Suprapubic skin (tissue), 4 donors: ENCODE measurements at regions not wholly inside any gene's neighbourhood (a gene's known extent, or its start where the extent isn't known, plus 50 kb on each side); places are given as distances from the start of the nearest gene placed in this dataset.
"Not testable (repeated sequence)": the region's sequence is repeated elsewhere in the genome, so short reads cannot be mapped to it uniquely, and the experiment has no call there.

ENCODE experiments used
- DNase-seq, 2 donors: peaks; one replicate each; pipeline ENCODE4 v3.0.0-alpha.2; 2019; ENCODE audit warnings: low spot score in 2 of 2
- H3K27ac ChIP-seq: fragments of 200-600 bp; sonication (generic); one replicate; pipeline ENCODE4 v1.5.1; 2019
- H3K27me3 ChIP-seq: fragments of 200-600 bp; sonication (generic); one replicate; pipeline ENCODE4 v1.5.1; 2019
- H3K36me3 ChIP-seq: fragments of 200-600 bp; sonication (generic); one replicate; pipeline ENCODE4 v1.5.1; 2019
- H3K4me1 ChIP-seq: fragments of 200-600 bp; sonication (generic); one replicate; pipeline ENCODE4 v1.5.1; 2019
- H3K4me3 ChIP-seq: fragments of 200-600 bp; sonication (generic); one replicate; pipeline ENCODE4 v1.5.1; 2019; ENCODE audit warnings: mild to moderate bottlenecking
- H3K9me3 ChIP-seq: fragments of 200-600 bp; sonication (generic); one replicate; pipeline ENCODE4 v1.5.1; 2019
- WGBS: methylation state at CpG from one replicate; pipeline ENCODE4 v1.1.5; 2018; 5-methylcytosine and 5-hydroxymethylcytosine counted together

GRCh38 chr21:9024006-9024767 is 1497.2 kb upstream of the TPTE start:
- not testable (repeated sequence) for H3K9me3 ChIP-seq, H3K27me3 ChIP-seq, H3K4me1 ChIP-seq, H3K4me3 ChIP-seq, H3K36me3 ChIP-seq, H3K27ac ChIP-seq, DNase-seq
- WGBS: 52% methylated on average over 4 of the region's 4 CpGs

GRCh38 chr21:9026729-9027416 is 1494.5 kb upstream of the TPTE start:
- not testable (repeated sequence) for H3K27me3 ChIP-seq, H3K36me3 ChIP-seq, H3K27ac ChIP-seq, H3K4me3 ChIP-seq, H3K9me3 ChIP-seq, DNase-seq, H3K4me1 ChIP-seq
- WGBS: 50% methylated on average over 1 of the region's 2 CpGs

GRCh38 chr21:9027417-9027800 is 1494.0 kb upstream of the TPTE start:
- not testable (repeated sequence) for H3K36me3 ChIP-seq, H3K4me3 ChIP-seq, H3K27ac ChIP-seq, H3K27me3 ChIP-seq, H3K4me1 ChIP-seq, H3K9me3 ChIP-seq
- 100% methylated on average over 1 of the region's 2 CpGs for WGBS
- DNase-seq: peak in 1 of 2 donors; percentile 81

GRCh38 chr21:9028624-9029431 is 1492.6 kb upstream of the TPTE start:
- WGBS: 83% methylated on average over 5 of the region's 8 CpGs
- not testable (repeated sequence) for H3K27ac ChIP-seq, H3K27me3 ChIP-seq, H3K4me1 ChIP-seq, H3K4me3 ChIP-seq, H3K36me3 ChIP-seq, H3K9me3 ChIP-seq
- DNase-seq: peak in 1 of 2 donors; percentile 85

GRCh38 chr21:9030141-9030665 is 1491.2 kb upstream of the TPTE start:
- H3K27ac ChIP-seq, H3K27me3 ChIP-seq, H3K4me3 ChIP-seq, H3K9me3 ChIP-seq, H3K36me3 ChIP-seq, H3K4me1 ChIP-seq, DNase-seq: not testable (repeated sequence)
- WGBS: no CpG with 5 or more reads among the region's 2 CpGs

GRCh38 chr21:9031482-9032374 is 1489.7 kb upstream of the TPTE start:
- not testable (repeated sequence) for H3K4me3 ChIP-seq, H3K27ac ChIP-seq, H3K9me3 ChIP-seq, H3K36me3 ChIP-seq, H3K27me3 ChIP-seq, H3K4me1 ChIP-seq
- WGBS: 63% methylated on average over 3 of the region's 5 CpGs
- DNase-seq: peak in 1 of 2 donors; percentile 25

- not testable (repeated sequence) for H3K27ac ChIP-seq, H3K36me3 ChIP-seq, H3K4me3 ChIP-seq, H3K4me1 ChIP-seq, H3K27me3 ChIP-seq, DNase-seq, H3K9me3 ChIP-seq
- WGBS: no CpG with 5 or more reads among the region's 2 CpGs
These were observed 1488.8 kb upstream of the TPTE start for GRCh38 chr21:9032547-9032946.

- WGBS: 58% methylated on average over 7 of the region's 8 CpGs
- DNase-seq: peak; percentile 56 to 87
- H3K4me1 ChIP-seq, H3K4me3 ChIP-seq, H3K27me3 ChIP-seq, H3K27ac ChIP-seq, H3K9me3 ChIP-seq, H3K36me3 ChIP-seq: not testable (repeated sequence)
These were observed 1488.1 kb upstream of the TPTE start for GRCh38 chr21:9033295-9033694.

- DNase-seq: peak in 1 of 2 donors; percentile 56
- not testable (repeated sequence) for H3K9me3 ChIP-seq, H3K27me3 ChIP-seq, H3K36me3 ChIP-seq, H3K4me1 ChIP-seq, H3K4me3 ChIP-seq, H3K27ac ChIP-seq
- WGBS: 48% methylated on average over 2 of the region's 8 CpGs
These were observed 1486.7 kb upstream of the TPTE start for GRCh38 chr21:9034491-9035200.

- H3K4me1 ChIP-seq, H3K27ac ChIP-seq, H3K9me3 ChIP-seq, H3K36me3 ChIP-seq, H3K4me3 ChIP-seq, H3K27me3 ChIP-seq: not testable (repeated sequence)
- no CpG with 5 or more reads among the region's 1 CpG for WGBS
- peak; percentile 40 to 55 for DNase-seq
These were observed 1486.2 kb upstream of the TPTE start for GRCh38 chr21:9035225-9035624.

- H3K36me3 ChIP-seq, H3K4me1 ChIP-seq, H3K27me3 ChIP-seq, H3K27ac ChIP-seq, H3K9me3 ChIP-seq, H3K4me3 ChIP-seq: not testable (repeated sequence)
- WGBS: no CpG with 5 or more reads among the region's 2 CpGs
- peak; percentile 55 to 75 for DNase-seq
These were observed 1485.4 kb upstream of the TPTE start for GRCh38 chr21:9035970-9036369.

GRCh38 chr21:9036966-9037587 is 1484.3 kb upstream of the TPTE start:
- H3K27ac ChIP-seq: not testable (repeated sequence)
- no CpG with 5 or more reads among the region's 4 CpGs for WGBS

More at GRCh38 chr21:9036966-9037587, 1484.3 kb upstream of the TPTE start:
- not testable (repeated sequence) for H3K36me3 ChIP-seq, H3K4me1 ChIP-seq, H3K27me3 ChIP-seq, H3K4me3 ChIP-seq, H3K9me3 ChIP-seq
- DNase-seq: peak in 1 of 2 donors; percentile 42
